Calu3 (cell line): ENCODE measurements at regions not wholly inside any gene's neighbourhood (a gene's known extent, or its start where the extent isn't known, plus 50 kb on each side); places are given as distances from the start of the nearest gene placed in this dataset.
"Not testable (repeated sequence)": the region's sequence is repeated elsewhere in the genome, so short reads cannot be mapped to it uniquely, and the experiment has no call there.

Experiments used
- BruUV-seq: library from RNA; stranded (reverse); fragments of 400-500 nt; replicated peaks from 2 replicates; lab custom pipeline; 2021; lab: Mats Ljungman, UMichigan
- CTCF ChIA-PET: fragments of 300-600 bp; sonication (Branson Sonifier 250); formaldehyde crosslinking; loops from one replicate; lab custom pipeline; 2022; ENCODE audit warnings: antibody characterized with exemption; lab: Charles Lee
- DNase-seq: peaks from one replicate; pipeline ENCODE4 v3.0.0; 2022
- H3K27ac Mint-ChIP-seq: one replicate; pipeline ENCODE4 v1.8.0; 2022; ENCODE audit warnings: mixed read lengths; ENCODE audit not compliant: unreplicated experiment
- H3K27me3 Mint-ChIP-seq: one replicate; pipeline ENCODE4 v1.8.0; 2022; ENCODE audit warnings: mixed read lengths; ENCODE audit not compliant: unreplicated experiment
- H3K36me3 Mint-ChIP-seq: one replicate; pipeline ENCODE4 v1.8.0; 2022; ENCODE audit warnings: mild to moderate bottlenecking, moderate library complexity, mixed read lengths; ENCODE audit not compliant: insufficient read depth, unreplicated experiment
- H3K4me1 Mint-ChIP-seq: one replicate; pipeline ENCODE4 v1.8.0; 2022; ENCODE audit warnings: mild to moderate bottlenecking, low read depth, mixed read lengths; ENCODE audit not compliant: unreplicated experiment
- H3K4me3 Mint-ChIP-seq: one replicate; pipeline ENCODE4 v1.8.0; 2022; ENCODE audit warnings: mild to moderate bottlenecking, low read depth, moderate library complexity, mixed read lengths; ENCODE audit not compliant: unreplicated experiment
- H3K9me3 Mint-ChIP-seq: one replicate; pipeline ENCODE4 v1.8.0; 2022; ENCODE audit warnings: low read depth, mixed read lengths; ENCODE audit not compliant: unreplicated experiment
- intact Hi-C: fragments of 100-400 bp; cut with micrococcal nuclease; formaldehyde crosslinking; loops from one replicate; pipeline ENCODE4 v1.10.0; 2022; ENCODE audit not compliant: unreplicated experiment
- TF ChIP-seq, protein P1 (sequence below): fragments of 200-600 bp; IDR thresholded peaks from one replicate; pipeline ENCODE4 v1.8.0; 2022; ENCODE audit warnings: antibody characterized with exemption; ENCODE audit not compliant: unreplicated experiment

- H3K4me1 Mint-ChIP-seq = no peaks in the 10 kb centered on the region
- no peak for DNase-seq
- peaks cover 2% of the 10 kb centered on the region for H3K9me3 Mint-ChIP-seq
- no peaks in the 10 kb centered on the region for H3K27me3 Mint-ChIP-seq
- TF ChIP-seq, protein P1, sequence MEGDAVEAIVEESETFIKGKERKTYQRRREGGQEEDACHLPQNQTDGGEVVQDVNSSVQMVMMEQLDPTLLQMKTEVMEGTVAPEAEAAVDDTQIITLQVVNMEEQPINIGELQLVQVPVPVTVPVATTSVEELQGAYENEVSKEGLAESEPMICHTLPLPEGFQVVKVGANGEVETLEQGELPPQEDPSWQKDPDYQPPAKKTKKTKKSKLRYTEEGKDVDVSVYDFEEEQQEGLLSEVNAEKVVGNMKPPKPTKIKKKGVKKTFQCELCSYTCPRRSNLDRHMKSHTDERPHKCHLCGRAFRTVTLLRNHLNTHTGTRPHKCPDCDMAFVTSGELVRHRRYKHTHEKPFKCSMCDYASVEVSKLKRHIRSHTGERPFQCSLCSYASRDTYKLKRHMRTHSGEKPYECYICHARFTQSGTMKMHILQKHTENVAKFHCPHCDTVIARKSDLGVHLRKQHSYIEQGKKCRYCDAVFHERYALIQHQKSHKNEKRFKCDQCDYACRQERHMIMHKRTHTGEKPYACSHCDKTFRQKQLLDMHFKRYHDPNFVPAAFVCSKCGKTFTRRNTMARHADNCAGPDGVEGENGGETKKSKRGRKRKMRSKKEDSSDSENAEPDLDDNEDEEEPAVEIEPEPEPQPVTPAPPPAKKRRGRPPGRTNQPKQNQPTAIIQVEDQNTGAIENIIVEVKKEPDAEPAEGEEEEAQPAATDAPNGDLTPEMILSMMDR = no peak
- intact Hi-C loops = no loop called here
- no peak overlapping the region for H3K4me3 Mint-ChIP-seq
- H3K36me3 Mint-ChIP-seq = peaks cover 4% of the 10 kb centered on the region
- no TSS peak for BruUV-seq
- H3K27ac Mint-ChIP-seq = no peak overlapping the region
- CTCF ChIA-PET = no interaction called here
Observed at GRCh38 chr9:83116026-83116425, 53.1 kb upstream of the RASEF start.

GRCh38 chr9:83113445-83113844, 50.5 kb upstream of the RASEF start:
- H3K36me3 Mint-ChIP-seq, BruUV-seq, H3K4me1 Mint-ChIP-seq, H3K27me3 Mint-ChIP-seq, H3K9me3 Mint-ChIP-seq, H3K4me3 Mint-ChIP-seq, CTCF ChIA-PET: not testable (repeated sequence)
- peak overlapping the region; percentile 20 for H3K27ac Mint-ChIP-seq
- intact Hi-C loops = loop anchor here (5.0 kb wide), 1 partner anchor 36 kb away; no protein-coding TSS in a partner anchor
- DNase-seq = peak; percentile 24
